SU-DHL-6 (cell line): ENCODE measurements at regions not wholly inside any gene's neighbourhood (a gene's known extent, or its start where the extent isn't known, plus 50 kb on each side); places are given as distances from the start of the nearest gene placed in this dataset.

ENCODE experiments used
- CTCF ChIP-seq: fragments of 200-600 bp; sonication (generic); IDR thresholded peaks from one replicate; pipeline ENCODE4 v1.5.1; 2017; ENCODE audit warnings: antibody characterized with exemption, mild to moderate bottlenecking, low read length, moderate library complexity; ENCODE audit not compliant: insufficient read depth, poor library complexity, severe bottlenecking
- EZH2phosphoT487 ChIP-seq: fragments of 200-600 bp; sonication (generic), shearing (Covaris generic); conservative IDR thresholded peaks from 2 replicates; pipeline ENCODE4 v1.6.1; 2018; ENCODE audit warnings: mild to moderate bottlenecking, antibody characterized with exemption, low read length, moderate library complexity, mixed read lengths

GRCh38 chr5:107235167-107235566, 435.6 kb downstream of the EFNA5 start:
- TF ChIP-seq CTCF: no peak
- TF ChIP-seq EZH2phosphoT487: no peak
